GM23338 (cell line): ENCODE measurements at regions not wholly inside any gene's neighbourhood (a gene's known extent, or its start where the extent isn't known, plus 50 kb on each side); places are given as distances from the start of the nearest gene placed in this dataset.
"Not testable (repeated sequence)": the region's sequence is repeated elsewhere in the genome, so short reads cannot be mapped to it uniquely, and the experiment has no call there.

ENCODE experiments used
- CREB1 ChIP-seq: fragments of 250-450 bp; sonication (Bioruptor Pico); IDR thresholded peaks from 2 replicates; pipeline ENCODE4 v1.5.0; 2020; ENCODE audit warnings: low read depth, mild to moderate bottlenecking, moderate library complexity
- CTCF ChIP-seq, 2 experiments: fragments of 200-600 bp in 1 of 2; sonication (generic) in 1 of 2; conservative IDR thresholded peaks; 2 replicates each; pipeline versions ENCODE4 v1.5.1 to v1.6.1; 2016 to 2017; ENCODE audit warnings: antibody characterized with exemption in 2 of 2, low read depth in 2 of 2, mild to moderate bottlenecking in 2 of 2, moderate library complexity in 1 of 2
- POLR2AphosphoS5 ChIP-seq: IDR thresholded peaks from 2 replicates; pipeline ENCODE4 v1.6.1; 2016; ENCODE audit warnings: antibody characterized with exemption, low read depth

- not testable (repeated sequence) for TF ChIP-seq POLR2AphosphoS5; CTCF (conservative IDR thresholded peaks at IDR 0.05; ENCODE audit: low read depth in 2 of 2); CREB1 (CRISPR knock-in tag)
Observed at GRCh38 chr2:87189214-87189613, 167.6 kb upstream of the PLGLB1 start.
